NCI-H2107 (cell line): ENCODE measurements at regions not wholly inside any gene's neighbourhood (a gene's known extent, or its start where the extent isn't known, plus 50 kb on each side); places are given as distances from the start of the nearest gene placed in this dataset.

Source experiments
- DNase-seq: peaks from one replicate; lab custom pipeline; 2025; lab: John Stamatoyannopoulos, UW

- DNase-seq: no peak
Measured at GRCh38 chr15:55026381-55026780, 170.4 kb downstream of the RSL24D1 start.

DNA sequence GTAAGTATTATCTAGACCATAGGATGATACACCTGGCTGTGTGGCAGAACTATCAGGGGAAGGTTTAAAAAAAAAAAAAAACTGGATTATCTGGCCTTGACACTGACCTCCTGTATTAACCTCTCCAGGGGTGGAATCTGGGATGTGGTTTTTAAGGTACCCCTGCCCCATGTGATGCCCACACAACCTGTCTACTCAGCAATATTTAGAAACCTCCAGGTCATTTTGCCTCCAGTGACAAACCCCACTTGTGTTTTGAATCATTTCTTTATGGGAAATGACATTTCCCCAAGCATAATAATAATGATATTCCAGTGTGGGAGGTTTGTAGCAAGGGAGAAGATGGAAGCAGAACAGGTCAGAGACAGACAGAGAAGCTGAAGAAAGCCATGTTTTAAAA lies 179.1 kb downstream of the RSL24D1 start:
- no peak for DNase-seq

GRCh38 chr15:55016225-55016624 lies 180.5 kb downstream of the RSL24D1 start:
- DNase-seq: no peak

DNA sequence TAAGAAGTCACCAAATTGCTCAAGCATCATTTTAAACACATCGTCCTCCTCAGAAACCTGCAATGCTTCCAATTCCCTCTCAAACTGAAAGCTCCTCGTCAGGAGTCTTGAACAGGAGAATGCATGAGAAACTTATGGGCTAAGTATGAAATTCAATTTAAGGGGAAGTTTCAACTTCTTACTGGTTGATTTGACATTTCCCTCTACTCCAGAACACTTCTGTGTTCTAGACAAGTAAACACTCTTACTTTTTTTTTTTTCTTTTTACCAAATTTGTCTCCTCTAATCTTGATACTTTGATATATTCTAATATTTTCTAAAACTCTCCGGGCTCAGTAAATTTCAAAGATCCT lies 181.7 kb downstream of the RSL24D1 start:
- no peak for DNase-seq

DNA sequence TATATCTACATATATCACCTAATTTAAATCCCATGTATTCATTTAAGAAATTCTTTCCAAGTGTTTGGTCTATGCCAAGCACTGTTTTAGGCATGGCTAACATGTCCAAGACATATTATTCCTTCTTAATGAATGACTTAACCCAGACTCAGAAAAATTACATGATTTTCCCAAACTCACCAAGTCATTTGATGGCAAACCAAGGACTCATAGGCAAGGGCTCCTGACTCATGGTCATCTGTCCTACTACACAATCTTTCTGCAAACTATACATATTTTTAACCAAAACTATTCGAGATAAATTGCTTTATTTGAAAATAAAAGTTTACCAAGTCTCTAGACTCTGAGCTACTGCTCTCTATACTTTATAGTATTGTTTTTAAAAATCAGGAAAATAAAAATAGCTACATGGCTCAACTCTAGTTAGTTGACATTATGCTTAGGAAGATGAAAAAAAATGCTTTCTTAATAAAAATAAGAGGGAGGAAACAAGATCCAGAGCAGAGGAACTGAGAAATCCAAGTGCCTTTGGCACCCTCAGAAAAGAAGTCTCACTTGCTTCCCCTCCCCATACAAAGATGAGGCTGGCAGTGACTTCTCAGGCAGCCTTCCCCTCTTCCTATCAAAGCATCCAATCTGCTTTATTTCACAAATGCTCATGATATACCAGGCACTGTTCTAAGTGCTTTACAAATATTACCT lies 182.2 kb downstream of the RSL24D1 start:
- DNase-seq: no peak

GRCh38 chr15:55008421-55008820 lies 188.3 kb downstream of the RSL24D1 start:
- no peak for DNase-seq

DNA sequence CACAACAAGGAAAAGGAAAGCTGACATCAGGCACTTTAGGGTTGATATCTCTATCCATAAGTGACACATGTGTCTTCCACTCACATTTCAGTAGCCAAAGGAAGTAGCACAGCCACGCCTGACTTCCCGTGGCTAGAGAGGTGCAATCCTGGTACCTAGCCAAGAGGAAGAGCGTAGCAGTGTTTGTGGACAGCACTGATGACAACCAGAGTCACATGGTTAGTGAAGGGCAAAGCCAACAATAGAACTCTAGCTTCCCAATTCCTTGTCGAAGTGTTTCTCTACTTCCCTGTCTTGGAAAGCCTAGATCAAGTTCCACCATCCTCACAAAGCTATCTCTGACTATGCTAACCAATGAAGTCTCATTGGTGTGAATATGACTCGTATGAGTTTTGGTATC lies 189.2 kb downstream of the RSL24D1 start:
- no peak for DNase-seq

- no peak for DNase-seq
Measured at GRCh38 chr15:55005679-55006078, 191.1 kb downstream of the RSL24D1 start.

DNA sequence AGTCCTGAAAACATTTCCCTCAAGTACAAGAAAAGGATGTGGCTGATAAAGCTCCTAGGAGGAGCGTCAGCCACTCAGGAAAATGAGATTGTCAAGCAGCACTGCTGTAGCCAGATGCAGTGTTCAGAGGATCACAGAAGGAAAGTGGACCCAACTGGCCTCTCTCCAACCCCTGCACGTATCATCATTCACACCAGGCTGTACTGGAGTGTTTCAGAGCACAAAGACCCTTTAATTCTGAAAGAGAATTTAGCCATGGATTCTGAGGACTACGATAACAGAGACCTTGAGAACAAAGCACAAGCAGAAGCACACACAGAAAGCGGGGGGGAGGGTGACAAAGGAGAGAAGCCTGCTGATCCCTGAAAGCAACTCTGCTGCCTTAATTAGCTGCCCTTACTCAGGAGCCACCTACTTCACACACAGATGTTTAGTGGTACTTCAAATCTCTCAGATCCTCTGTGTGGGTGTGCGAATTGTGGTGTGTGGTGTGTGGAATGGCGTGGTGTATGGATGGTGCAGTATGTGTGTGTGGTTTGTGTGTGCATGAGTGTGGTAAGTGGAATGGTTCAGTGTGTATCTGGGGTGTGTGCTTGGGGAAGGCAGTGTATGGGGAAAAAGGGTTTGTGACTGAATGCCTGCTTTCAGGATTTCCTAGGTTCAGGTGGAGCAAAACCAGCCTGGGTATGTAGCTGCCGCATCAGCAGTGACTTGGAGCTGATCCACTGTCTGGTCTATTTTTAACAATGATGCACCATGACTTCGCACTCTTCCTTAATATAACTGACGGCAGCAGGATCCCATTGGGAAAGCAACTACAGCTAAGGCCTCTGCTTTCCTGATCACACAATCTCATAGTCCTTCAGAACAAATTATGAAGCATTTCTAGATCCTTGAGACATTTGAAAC lies 192.5 kb downstream of the RSL24D1 start:
- DNase-seq: no peak

GRCh38 chr15:54998661-54999060 lies 198.1 kb downstream of the RSL24D1 start:
- DNase-seq: no peak

GRCh38 chr15:54990793-54991192 lies 205.9 kb downstream of the RSL24D1 start:
- DNase-seq: no peak

- no peak for DNase-seq
Measured at GRCh38 chr15:54987881-54988280, 208.9 kb downstream of the RSL24D1 start.

GRCh38 chr15:54979964-54980363 lies 216.8 kb downstream of the RSL24D1 start:
- DNase-seq: no peak

- DNase-seq: no peak
Measured at GRCh38 chr15:54962637-54963036, 234.1 kb downstream of the RSL24D1 start.

GRCh38 chr15:54960266-54960665 lies 236.5 kb downstream of the RSL24D1 start:
- no peak for DNase-seq

DNA sequence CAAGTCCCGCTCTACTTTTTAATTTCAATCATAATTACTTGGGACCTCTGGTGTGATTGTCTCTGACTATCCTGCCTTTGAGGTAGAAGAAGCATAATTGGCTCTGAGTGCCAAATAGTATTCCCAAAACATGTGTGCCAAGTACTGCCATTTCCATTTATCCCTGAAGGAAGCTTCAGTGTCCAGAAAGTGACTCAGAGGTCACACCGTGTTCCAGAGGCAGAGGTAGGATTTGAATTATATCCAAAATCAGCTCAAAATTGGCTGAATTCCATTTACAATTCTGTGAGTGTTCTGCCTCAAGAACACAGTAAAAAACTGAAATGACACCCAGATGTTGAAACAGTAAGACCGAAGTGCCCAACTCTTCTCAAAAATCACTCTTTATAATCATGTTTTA lies 255.3 kb downstream of the RSL24D1 start:
- DNase-seq: no peak

DNA sequence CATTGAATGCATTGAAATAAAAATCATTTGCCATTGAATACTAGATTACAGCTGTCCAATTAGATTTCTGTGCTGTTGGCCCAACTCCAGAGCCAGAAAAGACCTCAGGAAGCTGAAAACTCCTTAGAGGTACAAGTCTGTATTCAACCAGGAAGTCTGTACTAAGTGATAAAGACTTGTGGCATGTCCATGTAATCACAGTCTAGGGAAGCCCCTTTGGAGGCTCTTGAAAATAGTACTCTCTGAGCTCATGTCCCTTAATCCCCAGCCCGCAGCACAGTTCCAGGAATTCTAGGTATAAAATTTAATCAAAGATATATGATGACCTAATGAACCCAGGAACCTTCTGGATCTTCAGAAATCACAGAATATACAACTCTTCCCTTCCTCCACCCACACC lies 279.4 kb downstream of the RSL24D1 start:
- DNase-seq: no peak

DNA sequence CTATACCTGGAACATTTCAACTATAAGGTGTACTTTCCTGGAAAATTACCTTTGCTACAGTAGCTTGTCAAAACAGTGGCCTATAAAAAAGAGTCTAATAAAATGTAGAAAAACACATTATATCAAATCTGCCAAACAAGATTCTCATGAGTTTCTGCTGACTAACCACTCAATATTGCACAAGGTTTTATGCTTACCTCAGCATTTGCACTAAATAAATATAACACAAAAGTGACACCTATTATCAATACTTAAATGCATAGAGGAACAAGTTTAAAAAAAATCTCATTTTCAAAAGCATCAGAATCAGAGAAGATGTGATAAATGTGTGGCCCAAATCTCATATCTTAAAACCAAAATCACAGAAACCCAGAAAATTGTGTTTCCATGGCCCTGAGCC lies 281.4 kb downstream of the RSL24D1 start:
- no peak for DNase-seq

- no peak for DNase-seq
Measured at GRCh38 chr15:54884312-54884711, 312.4 kb downstream of the RSL24D1 start.

DNA sequence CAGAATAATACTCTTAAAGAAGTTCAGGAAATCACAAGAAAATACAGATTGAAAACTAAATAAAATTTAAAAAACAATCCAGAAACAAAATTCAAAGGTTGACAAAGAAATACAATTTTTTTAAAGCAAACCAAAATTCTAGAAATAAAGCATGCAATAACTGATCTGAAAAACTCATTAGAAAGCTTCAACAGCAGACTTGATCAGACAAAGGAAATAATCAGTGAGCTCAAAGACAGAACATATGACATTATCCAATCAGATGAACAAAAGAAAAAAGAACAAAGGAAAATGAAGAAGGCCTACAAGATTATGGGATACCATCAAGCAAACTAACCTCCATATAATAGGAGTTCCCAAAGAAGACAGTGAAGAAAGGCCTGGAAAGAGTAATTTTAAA lies 336.8 kb downstream of the RSL24D1 start:
- no peak for DNase-seq

GRCh38 chr15:54854667-54855066 lies 342.1 kb downstream of the RSL24D1 start:
- no peak for DNase-seq

DNA sequence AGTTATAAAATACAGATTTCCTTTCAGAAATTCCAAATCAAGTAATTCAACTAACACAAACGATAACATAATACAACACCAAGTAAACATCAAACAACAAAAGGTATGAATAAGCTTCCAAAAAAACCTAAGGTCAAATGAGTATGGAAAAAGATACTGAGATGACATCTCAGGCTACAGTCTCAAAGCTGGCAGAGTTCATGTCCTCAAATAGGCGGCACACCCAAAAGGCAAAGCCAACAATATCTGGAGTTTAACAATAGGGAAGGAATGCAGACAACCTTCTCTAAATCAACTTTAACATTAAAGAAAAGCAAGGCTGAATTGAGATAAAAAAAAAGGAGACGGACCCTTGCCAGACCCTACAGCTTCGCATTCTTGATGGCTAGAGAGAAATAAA lies 346.6 kb downstream of the RSL24D1 start:
- DNase-seq: no peak

DNA sequence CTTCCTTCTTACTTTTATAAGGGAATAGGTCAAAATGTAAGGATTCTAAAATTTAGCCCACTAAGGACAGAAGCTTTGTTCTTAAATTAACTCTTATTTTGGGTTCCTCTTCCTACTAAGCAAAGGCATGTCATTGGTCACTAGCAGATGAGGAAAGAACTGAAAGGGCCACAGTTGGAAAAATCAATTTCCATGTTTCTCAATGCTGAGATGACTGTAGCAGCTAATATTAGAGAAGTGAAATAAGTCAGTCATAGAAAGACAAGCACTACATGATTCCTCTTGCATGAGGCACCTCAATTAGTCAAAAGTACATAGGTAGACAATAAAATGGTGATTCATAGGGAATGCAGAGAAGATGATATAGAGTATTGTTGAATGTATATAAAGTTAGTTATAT lies 353.7 kb downstream of the RSL24D1 start:
- no peak for DNase-seq
